HG03460 (cell line): ENCODE measurements at regions not wholly inside any gene's neighbourhood (a gene's known extent, or its start where the extent isn't known, plus 50 kb on each side); places are given as distances from the start of the nearest gene placed in this dataset.
"Not testable (repeated sequence)": the region's sequence is repeated elsewhere in the genome, so short reads cannot be mapped to it uniquely, and the experiment has no call there.

Experiments
- ATAC-seq: cut with Tn5 transposase; IDR thresholded peaks from one replicate; pipeline ENCODE4 v1.9.1; 2021; ENCODE audit not compliant: unreplicated experiment

DNA sequence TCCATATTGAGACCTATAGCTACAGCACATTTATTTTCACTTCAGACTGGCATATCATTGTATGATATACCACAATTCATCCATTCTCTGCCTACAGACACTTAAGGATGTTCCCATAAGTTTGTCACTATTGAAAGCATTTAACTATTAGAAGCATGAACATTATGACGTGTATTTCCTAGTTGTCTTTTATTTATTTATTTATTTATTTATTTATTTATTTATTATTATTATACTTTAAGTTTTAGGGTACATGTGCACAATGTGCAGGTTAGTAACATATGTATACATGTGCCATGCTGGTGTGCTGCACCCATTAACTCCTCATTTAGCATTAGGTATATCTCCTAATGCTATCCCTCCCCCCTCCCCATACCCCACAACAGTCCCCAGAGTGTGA lies 448.0 kb downstream of the TMEM232 start:
- ATAC-seq, result not testable (repeated sequence)

- ATAC-seq, result not testable (repeated sequence)
Observed at GRCh38 chr5:110284121-110284520, 442.4 kb downstream of the TMEM232 start.

DNA sequence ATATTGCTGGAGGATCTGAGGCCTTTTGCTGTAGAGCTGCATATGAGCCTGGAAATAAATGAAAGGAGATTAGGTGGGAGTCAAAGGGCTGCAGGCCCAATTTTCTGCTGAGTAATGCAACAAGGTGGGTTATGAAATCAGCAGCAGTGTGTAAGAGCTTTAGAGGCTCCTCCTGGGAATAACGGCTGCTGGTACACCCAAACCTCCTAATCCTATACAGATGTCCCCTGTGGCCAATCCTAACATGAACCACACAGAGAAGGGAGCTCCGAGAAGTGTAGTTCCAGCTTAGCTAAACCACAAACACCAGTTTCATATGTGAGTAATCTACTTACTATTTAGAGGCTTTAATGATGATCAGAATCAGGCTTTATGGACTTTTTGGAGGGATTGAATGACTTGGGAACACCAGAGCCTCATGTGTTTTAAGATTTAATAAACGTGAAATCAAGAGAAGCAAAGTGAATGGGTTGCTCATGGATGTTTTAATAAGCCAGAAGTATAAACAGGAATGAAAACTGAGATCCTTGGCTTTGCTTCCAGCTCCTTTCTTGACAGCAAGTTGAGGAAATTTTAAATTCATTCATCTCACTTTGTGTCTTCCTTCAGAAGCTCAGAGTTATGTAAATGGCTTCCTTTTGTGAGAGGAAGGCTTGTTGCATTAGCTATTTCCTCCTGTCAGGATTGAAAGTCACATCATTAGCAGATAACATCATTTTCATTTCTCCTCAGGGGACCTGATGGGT lies 437.5 kb downstream of the TMEM232 start:
- no peak for ATAC-seq

GRCh38 chr5:110289512-110289810 lies 437.0 kb downstream of the TMEM232 start:
- ATAC-seq, result no peak

DNA sequence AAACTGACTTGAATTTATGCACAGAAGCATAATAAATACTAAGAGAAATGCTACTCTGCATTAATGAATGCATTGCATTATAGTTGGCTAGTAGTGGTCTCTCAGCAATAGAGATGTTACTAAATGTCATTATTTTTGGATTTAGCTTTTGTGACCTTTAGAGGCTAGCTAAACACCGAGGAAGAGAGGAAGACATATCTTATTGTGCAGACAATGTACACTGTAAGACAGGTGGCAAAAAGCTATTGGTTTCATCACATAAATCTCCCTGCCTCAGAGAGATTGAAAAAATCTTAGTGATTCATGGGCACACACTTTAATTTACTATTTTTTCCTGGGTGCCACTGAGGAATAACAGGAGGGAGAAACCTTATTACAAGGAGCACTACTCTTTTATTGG lies 435.9 kb downstream of the TMEM232 start:
- no peak for ATAC-seq

DNA sequence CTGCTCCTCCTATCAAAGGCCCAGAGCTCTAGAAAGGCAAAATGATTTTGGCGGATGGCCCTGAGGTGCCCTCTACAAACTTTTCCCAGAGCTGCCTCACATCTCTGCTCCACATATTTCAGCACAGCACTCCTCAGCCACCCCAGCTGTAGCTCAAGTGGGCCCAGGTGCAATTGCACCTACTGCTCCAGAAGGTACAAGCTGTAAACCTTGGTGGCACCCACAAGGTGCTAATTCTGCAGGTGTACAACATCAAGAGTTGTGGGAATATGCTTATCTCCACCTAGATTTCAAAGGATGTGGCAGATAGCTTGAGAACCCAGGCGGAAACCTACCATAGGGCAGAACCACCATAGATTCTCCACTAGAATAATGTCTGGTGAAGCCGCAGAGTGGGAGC lies 432.2 kb downstream of the TMEM232 start:
- no peak for ATAC-seq

GRCh38 chr5:110297152-110297670 lies 429.3 kb downstream of the TMEM232 start:
- ATAC-seq, result no peak

GRCh38 chr5:110304176-110304575 lies 422.3 kb downstream of the TMEM232 start:
- no peak for ATAC-seq

DNA sequence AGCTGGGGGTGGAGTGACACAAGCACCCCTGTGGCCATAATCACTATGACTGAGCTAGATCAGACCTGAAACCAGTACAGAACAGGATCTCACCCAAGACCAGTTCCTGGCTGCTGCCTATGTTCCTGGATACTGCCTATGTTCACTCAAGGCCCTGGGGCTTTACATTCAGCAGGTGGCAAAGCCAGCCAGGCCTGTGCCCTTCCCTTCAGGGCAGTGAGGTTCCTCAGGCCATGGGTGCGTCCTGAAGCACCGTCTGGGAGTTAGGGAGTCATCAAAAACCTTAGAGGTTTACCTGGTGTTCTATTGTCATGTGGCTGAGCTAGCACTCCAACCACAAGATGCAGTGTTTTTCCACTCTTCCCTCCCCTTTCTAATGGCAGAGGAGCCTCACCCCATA lies 419.8 kb downstream of the TMEM232 start:
- ATAC-seq, result no peak

- no peak for ATAC-seq
Observed at GRCh38 chr5:110309222-110309621, 417.2 kb downstream of the TMEM232 start.

GRCh38 chr5:110316566-110316965 lies 409.9 kb downstream of the TMEM232 start:
- not testable (repeated sequence) for ATAC-seq

GRCh38 chr5:110321117-110321516 lies 405.4 kb downstream of the TMEM232 start:
- no peak for ATAC-seq

GRCh38 chr5:110323357-110323756 lies 403.1 kb downstream of the TMEM232 start:
- ATAC-seq, result no peak

DNA sequence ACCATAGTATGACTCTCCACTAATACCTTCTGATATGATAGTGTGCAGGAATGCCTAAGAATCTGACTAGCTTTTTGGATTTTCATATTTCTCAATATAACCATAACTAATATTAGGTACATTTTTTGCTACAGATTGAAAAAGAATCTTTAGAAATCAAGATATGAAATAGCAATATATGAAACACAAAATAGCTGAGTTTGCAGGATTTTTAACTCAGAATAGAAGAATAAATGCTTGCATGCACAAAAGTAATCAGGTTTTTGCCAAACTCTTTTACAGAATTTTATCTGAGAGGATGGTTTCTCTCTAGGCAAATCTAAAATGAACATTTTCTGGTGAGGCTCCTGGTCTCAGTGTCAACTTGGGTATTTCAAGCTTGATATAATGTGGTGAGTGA lies 402.6 kb downstream of the TMEM232 start:
- no peak for ATAC-seq

- no peak for ATAC-seq
Observed at GRCh38 chr5:110324876-110325275, 401.6 kb downstream of the TMEM232 start.

GRCh38 chr5:110329955-110330525 lies 396.4 kb downstream of the TMEM232 start:
- ATAC-seq, result no peak

- ATAC-seq, result no peak
Observed at GRCh38 chr5:110333384-110333783, 393.1 kb downstream of the TMEM232 start.

DNA sequence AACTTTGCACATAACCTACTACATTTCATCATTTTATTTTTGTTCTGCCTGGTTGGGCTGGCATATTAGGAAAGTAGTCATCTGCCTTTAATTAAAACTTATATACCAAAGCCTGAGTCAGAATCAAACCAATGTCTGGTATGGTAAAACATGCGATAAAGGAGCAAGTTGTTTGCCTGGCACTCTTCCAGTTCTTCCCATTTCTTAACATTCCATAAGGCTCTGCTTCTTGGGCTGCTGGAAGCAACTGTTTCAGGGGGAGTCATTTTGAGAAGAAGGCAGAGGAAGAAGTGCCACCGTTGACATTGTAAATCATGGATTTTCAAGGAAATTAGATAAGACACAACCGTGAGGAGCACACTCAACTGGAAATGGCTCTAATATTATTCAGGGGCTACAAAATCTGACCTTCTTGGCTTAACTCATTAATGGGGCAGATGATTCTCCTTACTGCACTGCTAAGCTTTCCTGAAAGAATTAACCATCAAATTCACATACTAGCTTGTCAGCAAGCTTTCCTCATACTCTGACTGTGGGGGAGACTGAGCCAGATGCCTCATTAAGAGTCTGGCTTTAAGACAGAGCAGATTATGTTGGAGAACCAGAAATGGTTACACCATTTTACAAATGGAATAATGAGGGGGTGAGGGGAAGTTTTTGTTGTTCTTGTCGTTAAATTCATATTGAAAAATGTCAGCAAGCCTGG lies 391.0 kb downstream of the TMEM232 start:
- no peak for ATAC-seq

DNA sequence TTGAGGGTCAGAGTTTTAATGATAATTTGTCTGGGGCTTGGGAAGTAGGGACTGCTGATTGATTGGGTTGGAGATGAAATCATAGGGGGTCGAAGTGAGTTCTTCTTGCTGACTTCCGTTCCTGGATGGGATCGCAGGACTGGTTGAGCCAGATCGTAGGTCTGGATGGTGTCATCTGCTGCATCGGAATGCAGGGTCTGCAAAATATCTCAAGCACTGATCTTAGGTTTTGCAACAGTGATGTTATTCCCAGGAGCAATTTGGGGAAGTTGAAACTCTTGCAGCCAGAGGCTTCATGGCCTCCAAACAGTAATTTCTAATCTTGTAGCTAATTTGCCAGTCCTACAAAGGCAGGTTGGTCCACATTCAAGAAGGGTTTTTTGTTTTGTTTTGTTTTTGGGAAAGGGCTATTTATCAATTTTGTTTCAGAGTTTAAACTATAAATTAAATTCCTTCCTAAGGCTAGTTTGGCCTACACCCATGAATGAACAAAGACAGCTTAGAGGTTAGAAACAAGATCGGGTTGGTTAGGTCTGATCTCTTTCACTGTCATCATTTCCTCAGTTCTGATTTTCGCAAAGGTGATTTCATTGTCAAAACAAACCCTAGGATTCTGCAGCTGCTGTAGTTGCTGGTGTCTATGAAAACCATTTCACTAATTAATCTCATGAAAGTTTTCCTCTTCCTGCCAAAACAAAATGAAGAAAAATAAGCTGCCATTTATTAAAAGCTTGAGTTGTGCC lies 388.0 kb downstream of the TMEM232 start:
- no peak for ATAC-seq

DNA sequence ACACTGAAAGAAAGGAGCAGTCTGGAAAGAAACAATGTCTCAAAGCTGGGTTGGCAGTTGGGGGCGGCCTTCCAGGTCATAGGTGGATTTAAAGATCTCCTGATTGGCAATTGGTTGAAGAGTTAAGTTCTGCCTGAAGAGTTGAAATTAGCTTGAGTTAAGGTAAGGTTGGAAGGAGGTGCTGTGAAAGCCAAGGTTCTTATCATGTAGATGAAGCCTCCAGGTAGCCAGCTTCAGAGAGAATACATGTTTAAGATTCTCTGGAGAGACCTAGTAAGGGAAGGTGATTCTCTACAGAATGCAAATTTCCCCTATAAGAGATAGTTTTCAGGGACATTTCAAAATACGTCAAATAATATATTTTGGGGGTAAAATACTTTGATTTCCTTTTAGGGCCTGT lies 387.1 kb downstream of the TMEM232 start:
- ATAC-seq, result no peak

DNA sequence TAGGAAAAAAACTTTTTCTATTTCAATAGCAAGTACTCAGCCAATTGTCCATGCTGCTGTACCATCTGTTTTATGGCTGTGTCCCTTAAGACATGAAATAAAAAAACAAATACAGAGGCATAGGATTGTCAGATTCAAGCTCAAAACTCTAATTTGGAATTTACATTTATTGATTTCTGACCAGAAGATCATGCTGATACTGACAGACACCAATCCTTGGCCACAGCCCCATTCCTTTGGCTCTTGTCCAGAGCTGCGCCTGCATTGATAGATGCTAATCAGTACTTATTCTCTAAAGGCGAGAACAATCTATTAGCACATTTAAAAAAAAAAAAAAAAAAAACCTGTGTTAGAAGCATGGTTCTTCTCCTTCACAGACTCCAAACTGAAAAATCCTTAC lies 384.6 kb downstream of the TMEM232 start:
- ATAC-seq, result no peak

DNA sequence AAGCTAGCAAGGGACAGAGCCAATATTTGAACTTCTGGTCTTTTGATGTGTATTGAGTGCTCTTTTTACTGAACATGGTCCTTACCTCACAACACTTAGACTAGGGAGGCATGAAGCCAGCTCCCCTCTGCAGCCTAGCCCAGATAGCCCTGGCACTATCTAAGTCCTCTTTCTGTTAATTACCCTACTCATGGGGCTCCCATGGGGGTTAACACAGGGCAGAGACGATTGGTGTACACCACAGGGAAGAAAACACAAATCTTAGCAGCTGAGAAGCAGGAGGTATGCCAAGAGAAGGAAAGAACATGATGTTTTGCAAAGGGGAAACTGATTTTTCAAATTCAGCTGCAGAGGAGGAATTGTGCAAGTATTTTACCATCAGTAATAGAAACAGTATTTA lies 383.8 kb downstream of the TMEM232 start:
- no peak for ATAC-seq
